Natural killer cell (primary cell): ENCODE measurements at regions not wholly inside any gene's neighbourhood (a gene's known extent, or its start where the extent isn't known, plus 50 kb on each side); places are given as distances from the start of the nearest gene placed in this dataset.

Experiments used
- ATAC-seq, 3 donors: fragments of 150-1000 bp in 2 of 3; fragments of 200-7000 bp in 1 of 3; cut with Tn5 transposase; 1 replicate in 1 of 3; 2 replicates in 2 of 3; pipeline ENCODE4 v1.10.0; 2021; ENCODE audit warnings: mild to moderate bottlenecking in 2 of 3, moderate library complexity in 2 of 3
- DNase-seq, 2 donors: peaks; one replicate each; pipeline versions ENCODE4 v3.0.0 to v3.0.0-alpha.2; 2013 to 2021; ENCODE audit warnings: mixed read lengths in 1 of 2
- H3K27ac ChIP-seq: one replicate; pipeline ENCODE4 v1.5.1; 2013; ENCODE audit warnings: mild to moderate bottlenecking, low read length
- H3K27me3 ChIP-seq: one replicate; pipeline ENCODE4 v1.6.1; 2013; ENCODE audit warnings: low read length; ENCODE audit not compliant: control insufficient read depth, insufficient read depth
- H3K36me3 ChIP-seq: one replicate; pipeline ENCODE4 v1.6.1; 2013; ENCODE audit warnings: low read length; ENCODE audit not compliant: control insufficient read depth, insufficient read depth
- H3K4me1 ChIP-seq: one replicate; pipeline ENCODE4 v1.6.1; 2013; ENCODE audit warnings: low read length; ENCODE audit not compliant: control insufficient read depth, insufficient read depth
- H3K4me3 ChIP-seq: one replicate; pipeline ENCODE4 v1.5.1; 2013; ENCODE audit warnings: low read length
- H3K9me3 ChIP-seq: one replicate; pipeline ENCODE4 v1.6.1; 2013; ENCODE audit warnings: low read length; ENCODE audit not compliant: control insufficient read depth, insufficient read depth
- H3K27ac Mint-ChIP-seq, 2 donors: one replicate each; pipeline ENCODE4 v1.8.0; 2022; ENCODE audit warnings: mild to moderate bottlenecking in 2 of 2, mixed read lengths in 2 of 2, moderate library complexity in 1 of 2
- H3K27me3 Mint-ChIP-seq, 2 donors: one replicate each; pipeline ENCODE4 v1.8.0; 2022; ENCODE audit warnings: low read depth in 2 of 2, mixed read lengths in 2 of 2
- H3K36me3 Mint-ChIP-seq: one replicate; pipeline ENCODE4 v1.8.0; 2022; ENCODE audit warnings: mixed read lengths
- H3K4me1 Mint-ChIP-seq, 2 donors: one replicate each; pipeline ENCODE4 v1.8.0; 2022; ENCODE audit warnings: mixed read lengths in 2 of 2
- H3K4me3 Mint-ChIP-seq: one replicate; pipeline ENCODE4 v1.8.0; 2022; ENCODE audit warnings: mild to moderate bottlenecking, moderate library complexity, mixed read lengths
- H3K9me3 Mint-ChIP-seq, 2 donors: one replicate each; pipeline ENCODE4 v1.8.0; 2022; ENCODE audit warnings: mixed read lengths in 2 of 2
- CTCF ChIP-seq: fragments of 200-600 bp; IDR thresholded peaks from one replicate; pipeline ENCODE4 v1.8.0; 2022; ENCODE audit warnings: antibody characterized with exemption
- WGBS: methylation state at CpG from one replicate; pipeline ENCODE4 v1.1.7; 2013; ENCODE audit warnings: missing lambda C conversion rate; ENCODE audit not compliant: insufficient coverage; 5-methylcytosine and 5-hydroxymethylcytosine counted together
- intact Hi-C: fragments of 100-400 bp; cut with micrococcal nuclease; formaldehyde crosslinking; loops from one replicate; pipeline ENCODE4 v1.14.2; 2022

GRCh38 chr7:124989911-124990310, 60.3 kb upstream of the POT1 start:
- ATAC-seq (no peak), DNase-seq (no peak)
- no peaks in the 10 kb centered on the region for H3K36me3 ChIP-seq
- H3K27ac ChIP-seq = no peak overlapping the region
- Mint-ChIP-seq H3K27me3 (no peaks in the 10 kb centered on the region), H3K36me3 (no peaks in the 10 kb centered on the region), H3K4me3 (no peak overlapping the region), H3K4me1 (no peaks in the 10 kb centered on the region), H3K9me3 (peaks cover 8 to 17% of the 10 kb centered on the region in 2 donors), H3K27ac (no peak overlapping the region)
- no peaks in the 10 kb centered on the region for H3K27me3 ChIP-seq
- H3K9me3 ChIP-seq = no peaks in the 10 kb centered on the region
- no peaks in the 10 kb centered on the region for H3K4me1 ChIP-seq
- no peak overlapping the region for H3K4me3 ChIP-seq
- intact Hi-C loops = no loop called here
- TF ChIP-seq CTCF = no peak
- 88% methylated on average over 1 of the region's 1 CpG for WGBS
